Activated CD8-positive, alpha-beta memory T cell treated with anti-CD3 and anti-CD28 coated beads, Interleukin-2, amount 50 U/mL, for 24 hours (primary cell): ENCODE measurements at regions not wholly inside any gene's neighbourhood (a gene's known extent, or its start where the extent isn't known, plus 50 kb on each side); places are given as distances from the start of the nearest gene placed in this dataset.

Source experiments
- DNase-seq: peaks from one replicate; pipeline ENCODE4 v3.0.0-alpha.2; 2020; ENCODE audit errors: extremely low read depth

GRCh38 chr2:37782155-37782673 is 110.8 kb upstream of the CDC42EP3 start:
- DNase-seq = no peak

- DNase-seq = no peak
Observed at GRCh38 chr2:37782721-37783371, 111.4 kb upstream of the CDC42EP3 start.

- DNase-seq = no peak
Observed at GRCh38 chr2:37783545-37783944, 112.1 kb upstream of the CDC42EP3 start.

GRCh38 chr2:37784071-37784758 is 112.8 kb upstream of the CDC42EP3 start:
- no peak for DNase-seq

- DNase-seq = no peak
Observed at GRCh38 chr2:37784759-37785149, 113.3 kb upstream of the CDC42EP3 start.

DNA sequence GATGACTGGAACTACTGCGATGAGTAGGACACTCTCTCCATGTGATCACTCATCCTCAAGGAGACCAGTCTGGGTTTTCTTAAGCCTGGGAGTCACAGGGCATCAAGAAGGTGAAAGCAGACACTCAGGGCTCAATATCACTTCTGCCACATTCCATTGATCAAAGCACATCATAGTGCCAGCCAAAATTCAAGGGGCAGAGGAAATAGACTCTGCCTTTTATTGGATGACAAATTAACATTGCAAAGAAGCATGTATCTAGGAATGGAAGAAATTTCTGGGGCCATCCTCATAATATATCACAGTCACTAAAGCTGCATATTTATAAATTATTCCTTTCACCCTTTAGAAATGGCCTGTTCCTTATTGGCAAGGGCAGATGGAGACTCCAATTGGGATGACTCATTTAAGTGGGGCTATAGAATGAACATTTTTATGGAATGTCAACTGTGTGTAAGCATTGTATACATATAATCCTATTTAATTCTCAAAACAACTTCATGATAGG is 114.8 kb upstream of the CDC42EP3 start:
- DNase-seq = no peak

DNA sequence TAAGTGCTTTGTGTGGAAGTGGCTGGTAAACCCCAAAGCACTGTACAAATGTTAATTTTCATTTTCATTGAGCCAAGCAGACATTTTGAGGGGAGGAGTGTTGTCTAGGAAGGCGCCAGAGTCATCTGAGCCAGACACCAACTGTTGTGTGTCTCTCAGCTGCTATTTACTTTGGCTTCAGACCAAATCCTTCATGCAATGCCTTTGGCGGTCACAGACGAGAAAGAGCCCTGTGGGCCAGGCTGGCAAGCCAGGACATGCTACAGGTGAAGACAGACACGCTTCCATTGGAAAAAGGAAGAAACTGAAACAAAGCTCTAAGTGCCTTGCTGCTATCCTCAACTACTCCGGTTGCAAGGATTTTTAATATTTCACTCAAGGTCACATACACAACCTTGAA is 115.4 kb upstream of the CDC42EP3 start:
- no peak for DNase-seq

- no peak for DNase-seq
Observed at GRCh38 chr2:37788602-37789209, 117.3 kb upstream of the CDC42EP3 start.

DNA sequence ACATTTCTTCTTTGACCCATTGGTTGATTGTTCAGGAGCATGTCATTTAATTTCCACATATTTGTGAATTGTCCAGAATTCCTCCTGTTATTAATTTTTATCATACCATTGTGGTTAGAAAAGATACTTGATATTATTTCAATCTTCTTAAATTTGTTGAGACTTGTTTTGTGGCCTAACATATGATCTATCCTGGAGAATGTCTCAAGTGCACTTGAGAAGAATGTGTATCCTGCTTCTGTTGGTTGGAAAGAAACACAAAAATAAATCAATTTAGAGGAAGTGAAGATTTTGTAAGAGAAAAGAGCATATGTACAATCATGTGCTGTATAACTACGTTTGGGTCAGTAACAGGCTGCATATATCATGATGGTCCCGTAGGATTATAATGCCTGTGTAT is 118.6 kb upstream of the CDC42EP3 start:
- DNase-seq = no peak

DNA sequence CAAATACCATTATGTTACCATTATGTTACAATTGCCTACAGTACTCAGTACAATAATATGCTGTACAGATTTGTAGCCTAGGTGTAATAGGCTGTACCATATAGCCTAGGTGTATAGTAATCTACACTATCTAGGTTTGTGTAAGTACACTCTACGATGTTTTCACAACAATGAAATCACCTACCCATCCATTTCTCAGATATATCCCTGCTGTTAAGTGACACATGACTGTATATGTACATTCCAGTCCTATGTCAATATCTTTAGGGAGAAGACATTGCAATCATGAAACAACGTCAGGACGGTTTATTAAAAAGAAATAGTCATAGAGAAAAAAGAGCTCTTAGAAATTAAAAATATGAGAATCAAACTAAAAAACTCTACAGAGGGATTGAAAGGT is 119.0 kb upstream of the CDC42EP3 start:
- no peak for DNase-seq

DNA sequence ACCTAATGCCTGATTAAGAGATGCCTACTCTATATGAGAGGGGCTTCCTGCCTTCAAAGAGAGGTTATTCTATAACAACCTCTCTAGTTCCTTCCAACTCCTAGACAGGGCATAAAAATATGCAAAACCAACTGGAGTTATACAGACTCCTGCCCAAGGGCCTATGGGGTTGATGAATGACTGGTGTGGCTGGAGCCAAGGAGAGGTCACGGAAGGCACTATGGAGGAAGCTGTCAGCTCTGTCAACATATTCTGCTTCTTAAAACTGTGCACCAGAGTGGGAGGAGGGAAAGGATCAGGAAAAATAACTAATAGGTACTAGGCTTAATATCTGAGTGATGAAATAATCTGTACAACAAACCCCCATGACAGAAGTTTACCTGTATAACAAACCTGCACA is 120.9 kb upstream of the CDC42EP3 start:
- DNase-seq = no peak

DNA sequence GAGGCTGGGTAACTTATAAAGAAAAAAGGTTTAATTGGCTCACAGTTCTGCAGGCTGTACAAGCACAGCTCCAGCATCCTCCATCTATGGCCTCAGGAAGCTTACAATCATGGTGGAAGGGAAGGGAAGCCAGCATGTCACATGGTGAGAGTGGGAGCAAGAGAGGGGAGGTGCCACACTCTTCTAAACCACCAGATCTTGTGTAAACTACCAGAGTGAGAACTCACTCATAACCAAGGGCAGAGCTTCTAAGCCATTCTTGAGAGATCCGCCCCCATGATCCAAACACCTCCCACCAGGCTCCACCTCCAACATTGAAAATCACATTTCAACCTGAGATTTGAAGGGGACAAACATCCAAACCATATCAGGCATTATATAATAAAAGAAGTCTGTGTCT is 121.6 kb upstream of the CDC42EP3 start:
- no peak for DNase-seq

- no peak for DNase-seq
Observed at GRCh38 chr2:37794717-37795116, 123.3 kb upstream of the CDC42EP3 start.

DNA sequence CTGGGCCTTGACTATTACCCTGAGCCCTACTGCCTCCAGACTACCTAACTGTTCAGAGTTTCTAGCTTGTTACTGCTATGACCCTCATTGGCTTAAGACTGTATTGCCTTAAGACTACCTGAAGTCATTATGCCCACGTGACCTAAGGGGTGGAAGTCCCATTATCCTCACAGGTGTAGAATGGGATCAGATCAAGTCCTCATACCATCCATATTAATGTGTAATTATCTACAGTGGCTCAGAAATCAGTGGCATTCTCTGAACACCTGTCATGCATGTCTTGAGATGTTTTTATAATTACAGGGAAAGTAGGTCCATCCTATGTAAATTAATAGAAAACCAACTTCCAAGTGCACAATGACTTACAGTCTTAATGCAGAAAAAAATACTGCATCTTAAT is 124.0 kb upstream of the CDC42EP3 start:
- no peak for DNase-seq

DNA sequence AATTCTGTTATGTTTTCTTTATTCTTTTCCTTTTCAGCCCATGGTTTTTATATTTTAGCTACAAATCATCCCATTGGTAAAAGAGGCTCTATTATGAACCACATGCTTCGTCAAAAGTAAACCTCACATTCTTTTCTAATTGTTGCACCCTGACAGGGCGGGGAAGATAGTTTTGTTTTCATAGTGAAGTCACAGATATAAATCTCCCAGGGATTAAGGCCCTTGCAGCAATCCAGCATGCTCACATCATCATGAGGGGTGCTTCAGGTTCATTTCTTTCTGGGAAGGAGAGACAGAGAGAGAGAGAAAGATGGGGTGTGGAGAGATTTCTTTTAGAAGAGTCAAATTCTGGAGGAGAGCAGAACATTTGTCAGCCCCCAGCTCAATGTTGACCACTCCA is 124.5 kb upstream of the CDC42EP3 start:
- no peak for DNase-seq

- no peak for DNase-seq
Observed at GRCh38 chr2:37796481-37796880, 125.0 kb upstream of the CDC42EP3 start.

GRCh38 chr2:37797081-37797480 is 125.6 kb upstream of the CDC42EP3 start:
- no peak for DNase-seq

DNA sequence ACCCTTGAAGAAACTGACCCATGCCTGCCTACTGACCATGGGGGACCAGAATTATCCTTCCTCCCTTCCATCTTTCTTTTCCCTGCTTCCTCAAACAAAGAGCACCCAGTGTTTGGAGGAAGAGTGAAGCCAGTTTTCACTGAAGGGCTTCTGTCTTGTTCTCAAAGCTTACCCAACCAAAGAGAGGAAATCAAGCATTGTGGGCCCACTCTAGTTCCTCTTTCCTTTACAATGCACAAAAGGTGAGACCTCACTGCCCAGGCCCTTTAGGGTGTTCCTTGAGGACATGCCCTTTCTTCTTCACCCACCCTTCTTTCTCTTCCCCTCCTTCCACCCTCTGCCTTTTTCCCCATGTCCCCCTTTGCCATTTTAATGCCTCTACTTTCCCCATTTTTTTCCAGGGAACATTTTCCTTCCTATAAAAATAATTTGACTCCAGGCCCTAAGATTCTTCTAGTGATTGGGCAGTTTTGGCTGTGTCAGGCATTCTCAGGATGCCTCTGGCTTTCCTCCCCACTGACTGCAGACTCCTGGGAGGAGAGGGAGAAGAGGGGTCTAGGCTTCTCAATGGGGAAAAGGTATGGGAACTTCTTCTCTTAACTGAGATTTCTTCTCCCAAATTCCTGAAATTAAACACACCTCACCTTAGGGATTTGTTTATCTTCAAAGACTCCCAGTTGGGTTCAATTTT is 126.6 kb upstream of the RMDN2 start:
- DNase-seq = no peak

DNA sequence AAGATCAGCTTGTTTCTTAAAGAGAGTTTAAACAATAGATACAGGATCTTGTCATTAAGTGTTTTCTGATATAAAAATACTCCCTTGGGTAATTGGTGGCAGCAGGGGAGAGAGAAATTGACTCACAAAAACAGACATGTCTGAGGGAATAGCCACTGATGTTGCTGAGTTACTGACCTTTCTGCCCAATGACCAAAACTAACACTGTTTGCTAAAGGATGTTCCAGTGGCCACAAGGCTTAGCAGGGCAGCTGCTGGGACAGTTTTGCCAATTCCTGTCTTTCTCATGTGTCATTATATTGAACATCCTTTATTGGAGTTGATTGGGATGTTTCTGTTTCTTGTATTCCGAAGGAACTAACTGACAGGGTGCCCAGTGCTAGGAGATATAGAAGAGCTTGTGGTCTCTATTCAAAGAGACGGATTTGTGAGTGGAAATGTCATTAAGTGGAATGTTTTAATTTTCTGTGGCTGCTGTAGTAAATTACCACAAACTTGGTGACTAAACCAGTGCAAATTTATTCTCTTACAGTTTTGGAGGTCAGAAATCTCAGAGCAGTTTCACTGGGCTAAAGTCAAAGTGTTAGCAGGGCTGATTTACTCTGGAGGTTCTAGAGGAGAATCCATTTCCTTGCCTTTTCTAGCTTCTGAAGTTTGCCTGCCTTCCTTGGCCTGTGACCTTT is 124.8 kb upstream of the RMDN2 start:
- DNase-seq = no peak

DNA sequence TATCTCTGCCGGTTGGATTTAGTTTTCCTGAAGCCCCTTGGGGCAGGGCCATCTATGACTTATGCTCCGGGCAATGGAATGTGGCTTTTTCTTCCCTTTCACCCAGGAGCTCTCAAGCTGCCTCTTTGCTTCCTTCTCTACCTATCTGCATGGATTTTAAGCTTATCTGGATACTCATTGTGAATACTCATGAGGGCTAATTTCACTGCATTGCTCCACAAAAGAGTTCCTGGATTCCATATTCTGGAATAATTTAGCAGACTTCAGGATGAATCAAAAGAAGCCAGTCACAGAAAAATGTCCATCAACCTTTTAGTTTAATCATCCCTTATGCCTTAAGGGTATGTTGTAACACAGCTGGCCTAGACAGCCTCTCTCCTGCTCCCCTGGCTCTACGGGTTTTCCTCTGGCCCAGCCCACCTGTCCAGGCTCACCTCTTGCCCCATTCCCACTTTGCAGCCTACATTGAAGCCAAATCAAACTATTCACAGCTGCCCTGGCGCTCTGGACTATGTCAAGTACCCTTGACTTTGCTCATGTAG is 122.8 kb upstream of the RMDN2 start:
- DNase-seq = no peak

GRCh38 chr2:37802899-37803379 is 122.1 kb upstream of the RMDN2 start:
- no peak for DNase-seq
